GM12891 (cell line): ENCODE measurements at regions not wholly inside any gene's neighbourhood (a gene's known extent, or its start where the extent isn't known, plus 50 kb on each side); places are given as distances from the start of the nearest gene placed in this dataset.

Source experiments
- POLR2A ChIP-seq: IDR thresholded peaks from 2 replicates; pipeline ENCODE4 v1.6.1; 2011; ENCODE audit warnings: low read depth, low read length, control low read depth
- POLR2AphosphoS5 ChIP-seq: IDR thresholded peaks from 2 replicates; pipeline ENCODE4 v1.6.1; 2011; ENCODE audit warnings: low read depth, low read length, control low read depth

- no peak for TF ChIP-seq POLR2A
- TF ChIP-seq POLR2AphosphoS5 = no peak
These were observed 511.0 kb downstream of the CSNK1G3 start for GRCh38 chr5:124022966-124023365.
